Uterus (tissue), 2 donors: ENCODE measurements at regions not wholly inside any gene's neighbourhood (a gene's known extent, or its start where the extent isn't known, plus 50 kb on each side); places are given as distances from the start of the nearest gene placed in this dataset.

Source experiments
- POLR2A ChIP-seq, 2 donors: fragments of 450-650 bp; IDR thresholded peaks; one replicate each; pipeline ENCODE4 v1.6.1; 2016; ENCODE audit warnings: antibody characterized with exemption in 2 of 2, mild to moderate bottlenecking in 1 of 2, moderate library complexity in 1 of 2
- TF ChIP-seq, protein P1 (sequence below), 4 experiments: fragments of 200-600 bp in 2 of 4; fragments of 450-650 bp in 2 of 4; sonication (generic) in 2 of 4; IDR thresholded peaks; one replicate each; pipeline ENCODE4 v1.5.1; 2016 to 2019; ENCODE audit warnings: antibody characterized with exemption in 4 of 4, mild to moderate bottlenecking in 2 of 4, moderate library complexity in 1 of 4

DNA sequence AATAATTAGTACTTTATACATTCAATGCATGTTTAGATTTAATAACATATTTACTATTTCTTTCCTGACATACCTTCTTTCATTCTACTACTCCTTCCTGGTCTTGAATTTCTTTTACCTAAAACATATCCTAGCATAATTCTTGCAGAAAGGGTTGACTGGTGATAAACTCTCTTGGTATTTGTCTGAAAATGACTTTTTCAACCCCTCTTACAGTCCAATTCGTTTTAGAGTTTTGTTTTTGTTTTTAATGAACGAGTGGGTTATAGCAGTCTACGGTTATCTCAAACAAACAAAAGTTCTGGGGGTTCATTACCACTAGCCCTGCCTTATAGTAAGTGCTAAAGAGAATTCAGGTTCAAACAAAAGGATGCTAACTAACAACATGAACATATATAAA lies 69.6 kb upstream of the ALDH1B1 start:
- no peak for TF ChIP-seq POLR2A (IDR thresholded peaks at IDR 0.05)
- TF ChIP-seq, protein P1, sequence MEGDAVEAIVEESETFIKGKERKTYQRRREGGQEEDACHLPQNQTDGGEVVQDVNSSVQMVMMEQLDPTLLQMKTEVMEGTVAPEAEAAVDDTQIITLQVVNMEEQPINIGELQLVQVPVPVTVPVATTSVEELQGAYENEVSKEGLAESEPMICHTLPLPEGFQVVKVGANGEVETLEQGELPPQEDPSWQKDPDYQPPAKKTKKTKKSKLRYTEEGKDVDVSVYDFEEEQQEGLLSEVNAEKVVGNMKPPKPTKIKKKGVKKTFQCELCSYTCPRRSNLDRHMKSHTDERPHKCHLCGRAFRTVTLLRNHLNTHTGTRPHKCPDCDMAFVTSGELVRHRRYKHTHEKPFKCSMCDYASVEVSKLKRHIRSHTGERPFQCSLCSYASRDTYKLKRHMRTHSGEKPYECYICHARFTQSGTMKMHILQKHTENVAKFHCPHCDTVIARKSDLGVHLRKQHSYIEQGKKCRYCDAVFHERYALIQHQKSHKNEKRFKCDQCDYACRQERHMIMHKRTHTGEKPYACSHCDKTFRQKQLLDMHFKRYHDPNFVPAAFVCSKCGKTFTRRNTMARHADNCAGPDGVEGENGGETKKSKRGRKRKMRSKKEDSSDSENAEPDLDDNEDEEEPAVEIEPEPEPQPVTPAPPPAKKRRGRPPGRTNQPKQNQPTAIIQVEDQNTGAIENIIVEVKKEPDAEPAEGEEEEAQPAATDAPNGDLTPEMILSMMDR (IDR thresholded peaks at IDR 0.05) = no peak
